A549 (cell line): ENCODE measurements at regions not wholly inside any gene's neighbourhood (a gene's known extent, or its start where the extent isn't known, plus 50 kb on each side); places are given as distances from the start of the nearest gene placed in this dataset.

ENCODE experiments used
- ATAC-seq, 2 experiments: fragments of 200-7000 bp in 1 of 2; fragments of >200 bp in 1 of 2; cut with Nextera tagmentation in 1 of 2; cut with Tn5 transposase in 1 of 2; 3 replicates each; pipeline versions ENCODE4 v1.8.0 to v1.9.1; 2018 to 2020; ENCODE audit warnings: mild to moderate bottlenecking in 1 of 2, moderate library complexity in 1 of 2
- CTCF ChIA-PET: fragments of 300-600 bp; sonication (Branson Sonifier 250); formaldehyde crosslinking; extraction: SDS; loops from one replicate; lab custom pipeline; 2021; ENCODE audit warnings: antibody characterized with exemption, inconsistent platforms; lab: Yijun Ruan, JAX
- POLR2A ChIA-PET: fragments of 350-600 bp; formaldehyde crosslinking; extraction: SDS; loops from one replicate; lab custom pipeline; 2021; ENCODE audit warnings: antibody characterized with exemption, inconsistent platforms; lab: Yijun Ruan, JAX
- DNase-seq, 2 experiments: peaks; one replicate each; pipeline versions ENCODE4 v3.0.0 to v3.0.0-alpha.2; 2011 to 2016; ENCODE audit warnings: low read depth in 1 of 2, low spot score in 1 of 2
- FAIRE-seq: peaks from 2 replicates; lab custom pipeline; 2011; peaks lifted over from hg19 to GRCh38; lab: Jason Lieb, UNC
- H3K27ac ChIP-seq, 2 experiments: fragments of >200 bp; sonication (Bioruptor Twin); formaldehyde crosslinking; 3 replicates each; pipeline ENCODE4 v1.5.1; 2016 to 2017
- H3K4me1 ChIP-seq: fragments of >200 bp; sonication (Bioruptor Twin); formaldehyde crosslinking; 3 replicates; pipeline ENCODE4 v1.6.1; 2016
- H3K4me2 ChIP-seq: fragments of >200 bp; sonication (Bioruptor Twin); formaldehyde crosslinking; 3 replicates; pipeline ENCODE4 v1.6.1; 2016
- H3K4me3 ChIP-seq: fragments of >200 bp; sonication (Bioruptor Twin); formaldehyde crosslinking; 3 replicates; pipeline ENCODE4 v1.5.1; 2016
- H3K9me3 ChIP-seq: fragments of >200 bp; sonication (Bioruptor Twin); formaldehyde crosslinking; 3 replicates; pipeline ENCODE4 v1.6.1; 2016
- CBX8 ChIP-seq: fragments of 200-600 bp; sonication (generic); IDR thresholded peaks from 2 replicates; pipeline ENCODE4 v1.6.1; 2016
- EP300 ChIP-seq, 2 experiments: fragments of >200 bp; sonication (Bioruptor Twin); formaldehyde crosslinking; IDR thresholded peaks; 2 replicates in 1 of 2; 3 replicates in 1 of 2; pipeline ENCODE4 v1.6.1; 2016 to 2017
- FOSB ChIP-seq: fragments of 250-450 bp; sonication (Bioruptor Pico); IDR thresholded peaks from 2 replicates; pipeline ENCODE4 v1.5.0; 2020; ENCODE audit warnings: mild to moderate bottlenecking, moderate library complexity
- FOSL2 ChIP-seq, 2 experiments: fragments of 450-650 bp in 1 of 2; fragments of >200 bp in 1 of 2; sonication (Bioruptor Twin) in 1 of 2; formaldehyde crosslinking; IDR thresholded peaks; 2 replicates each; pipeline versions ENCODE4 v1.5.0 to v1.6.1; 2016 to 2020; ENCODE audit warnings: mild to moderate bottlenecking in 1 of 2, moderate library complexity in 1 of 2
- GATA3 ChIP-seq: IDR thresholded peaks from 2 replicates; pipeline ENCODE4 v1.6.1; 2012; ENCODE audit warnings: borderline replicate concordance
- HOXA7 ChIP-seq: fragments of 250-450 bp; sonication (Bioruptor Pico); IDR thresholded peaks from 2 replicates; pipeline ENCODE4 v1.5.0; 2020; ENCODE audit warnings: mild to moderate bottlenecking, moderate library complexity
- MAX ChIP-seq: IDR thresholded peaks from 2 replicates; pipeline ENCODE4 v1.6.1; 2012
- NPAS2 ChIP-seq: fragments of 250-450 bp; sonication (Bioruptor Pico); IDR thresholded peaks from 2 replicates; pipeline ENCODE4 v1.8.0; 2022; ENCODE audit warnings: mild to moderate bottlenecking, moderate library complexity, borderline replicate concordance
- REST ChIP-seq: fragments of 200-600 bp; sonication (generic); IDR thresholded peaks from 2 replicates; pipeline ENCODE4 v1.6.1; 2016; ENCODE audit warnings: antibody characterized with exemption, mild to moderate bottlenecking, moderate library complexity
- SREBF2 ChIP-seq: fragments of 450-650 bp; IDR thresholded peaks from 2 replicates; pipeline ENCODE4 v1.6.1; 2014; ENCODE audit warnings: mild to moderate bottlenecking, moderate library complexity
- ZC3H11A ChIP-seq: fragments of 450-650 bp; IDR thresholded peaks from 2 replicates; pipeline ENCODE4 v1.6.1; 2014; ENCODE audit warnings: antibody characterized with exemption, mild to moderate bottlenecking
- ZFP36 ChIP-seq: fragments of 450-650 bp; IDR thresholded peaks from 2 replicates; pipeline ENCODE4 v1.6.1; 2014; ENCODE audit warnings: borderline replicate concordance; ENCODE audit not compliant: partially characterized antibody
- WGBS: methylation state at CpG from one replicate; pipeline ENCODE4 v1.1.6; 2017; ENCODE audit errors: missing lambda C conversion rate; 5-methylcytosine and 5-hydroxymethylcytosine counted together
- TF ChIP-seq, protein P1 (sequence below): fragments of >200 bp; sonication (Bioruptor Twin); formaldehyde crosslinking; IDR thresholded peaks from 3 replicates; pipeline ENCODE4 v1.6.1; 2016

DNA sequence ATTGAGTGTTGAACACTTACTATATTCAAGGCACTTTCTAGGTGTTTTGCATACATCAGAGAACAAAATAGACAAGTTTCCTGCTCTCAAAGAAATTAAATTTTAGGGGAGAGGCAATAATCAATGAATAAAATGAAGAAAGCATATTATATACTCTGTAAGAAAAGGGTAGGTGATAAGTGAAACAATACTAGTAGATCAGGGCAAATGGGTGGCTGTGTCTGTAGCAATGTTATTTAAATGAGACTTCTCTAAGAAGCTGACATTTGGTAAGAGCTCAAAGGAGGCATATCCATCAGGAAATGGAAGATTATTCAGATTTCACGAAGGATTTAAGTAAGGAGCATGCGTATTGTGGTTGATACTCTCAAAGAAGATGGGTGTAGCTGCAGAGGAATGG, 1291.6 kb downstream of the NSUN3 start:
- H3K4me3 ChIP-seq, result no peak overlapping the region
- H3K27ac ChIP-seq, result no peak overlapping the region
- WGBS, result 57% methylated on average over 2 of the region's 2 CpGs
- FAIRE-seq (no peak), DNase-seq (no peak), ATAC-seq (no peak)
- no peak overlapping the region for H3K4me2 ChIP-seq
- TF ChIP-seq MAX (no peak), GATA3 (no peak), REST (no peak), HOXA7 (CRISPR knock-in tag) (no peak), NPAS2 (CRISPR knock-in tag) (no peak)
- TF ChIP-seq, protein P1, sequence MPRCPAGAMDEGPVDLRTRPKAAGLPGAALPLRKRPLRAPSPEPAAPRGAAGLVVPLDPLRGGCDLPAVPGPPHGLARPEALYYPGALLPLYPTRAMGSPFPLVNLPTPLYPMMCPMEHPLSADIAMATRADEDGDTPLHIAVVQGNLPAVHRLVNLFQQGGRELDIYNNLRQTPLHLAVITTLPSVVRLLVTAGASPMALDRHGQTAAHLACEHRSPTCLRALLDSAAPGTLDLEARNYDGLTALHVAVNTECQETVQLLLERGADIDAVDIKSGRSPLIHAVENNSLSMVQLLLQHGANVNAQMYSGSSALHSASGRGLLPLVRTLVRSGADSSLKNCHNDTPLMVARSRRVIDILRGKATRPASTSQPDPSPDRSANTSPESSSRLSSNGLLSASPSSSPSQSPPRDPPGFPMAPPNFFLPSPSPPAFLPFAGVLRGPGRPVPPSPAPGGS, result no peak
- H3K4me1 ChIP-seq, result no peaks in the 10 kb centered on the region
- ChIA-PET POLR2A (no interaction called here), CTCF (no interaction called here)
- H3K9me3 ChIP-seq, result no peaks in the 10 kb centered on the region

GRCh38 chr3:95356764-95357501, 1294.1 kb downstream of the NSUN3 start:
- POLR2A ChIA-PET, result no interaction called here
- no peaks in the 10 kb centered on the region for H3K4me1 ChIP-seq

GRCh38 chr3:95387242-95388021, 1324.6 kb downstream of the NSUN3 start:
- no peak for ATAC-seq
- Histone ChIP-seq H3K4me1 (no peaks in the 10 kb centered on the region), H3K4me2 (no peak overlapping the region), H3K4me3 (no peak overlapping the region), H3K27ac (no peak overlapping the region), H3K9me3 (no peaks in the 10 kb centered on the region)
- 40% methylated on average over 6 of the region's 6 CpGs for WGBS
- ChIA-PET CTCF (no interaction called here), POLR2A (no interaction called here)
- DNase-seq, result no peak
- FAIRE-seq, result no peak
- TF ChIP-seq FOSL2 (IDR thresholded peaks at IDR 0.05) (no peak), FOSL2 (CRISPR knock-in tag; IDR thresholded peaks at IDR 0.05) (no peak), HOXA7 (CRISPR knock-in tag) (no peak), NPAS2 (CRISPR knock-in tag) (no peak)

More at GRCh38 chr3:95356764-95357501, 1294.1 kb downstream of the NSUN3 start:
- DNase-seq (no peak), ATAC-seq (no peak), FAIRE-seq (no peak)
- no peak overlapping the region for H3K4me2 ChIP-seq
- H3K9me3 ChIP-seq, result no peaks in the 10 kb centered on the region
- no peak overlapping the region for H3K4me3 ChIP-seq
- TF ChIP-seq ZFP36, result no peak
- TF ChIP-seq CBX8, result no peak
- TF ChIP-seq EP300 (IDR thresholded peaks at IDR 0.05), result no peak
- no peak for TF ChIP-seq ZC3H11A
- TF ChIP-seq FOSB, result no peak
- TF ChIP-seq SREBF2, result no peak
- CTCF ChIA-PET, result no interaction called here
- 68% methylated on average over 11 of the region's 11 CpGs for WGBS
- no peak overlapping the region for H3K27ac ChIP-seq
